Mesendoderm (in vitro differentiated cells): ENCODE measurements at regions not wholly inside any gene's neighbourhood (a gene's known extent, or its start where the extent isn't known, plus 50 kb on each side); places are given as distances from the start of the nearest gene placed in this dataset.

Source experiments
- DNase-seq: peaks from one replicate; pipeline ENCODE4 v3.0.0; 2013
- H2AK5ac ChIP-seq: 2 replicates; pipeline ENCODE4 v1.6.1; 2013; ENCODE audit warnings: low read length, inconsistent platforms
- H2BK120ac ChIP-seq: 2 replicates; pipeline ENCODE4 v1.6.1; 2013; ENCODE audit warnings: low read depth, mild to moderate bottlenecking, low read length, moderate library complexity, mixed read lengths
- H2BK15ac ChIP-seq: replicated peaks from 2 replicates; pipeline ENCODE4 v1.6.1; 2013; ENCODE audit warnings: low read depth, mild to moderate bottlenecking, moderate library complexity
- H2BK5ac ChIP-seq: 2 replicates; pipeline ENCODE4 v1.6.1; 2013; ENCODE audit warnings: low read length, inconsistent platforms
- H3K18ac ChIP-seq: 2 replicates; pipeline ENCODE4 v1.6.1; 2013; ENCODE audit warnings: mild to moderate bottlenecking, low read length, mixed read lengths
- H3K23ac ChIP-seq: one replicate; pipeline ENCODE4 v1.6.1; 2013; ENCODE audit warnings: low read length
- H3K27ac ChIP-seq: 2 replicates; pipeline ENCODE4 v1.5.1; 2013; ENCODE audit warnings: low read depth, mild to moderate bottlenecking, inconsistent platforms, low read length, moderate library complexity
- H3K27me3 ChIP-seq: 2 replicates; pipeline ENCODE4 v1.6.1; 2013; ENCODE audit warnings: low read length, control low read depth, mild to moderate bottlenecking, inconsistent platforms; ENCODE audit not compliant: insufficient read depth, poor library complexity
- H3K36me3 ChIP-seq: 2 replicates; pipeline ENCODE4 v1.6.1; 2013; ENCODE audit warnings: low read length, inconsistent platforms; ENCODE audit not compliant: control insufficient read depth, insufficient read depth
- H3K4ac ChIP-seq: one replicate; pipeline ENCODE4 v1.6.1; 2013; ENCODE audit warnings: low read depth, mild to moderate bottlenecking, low read length, moderate library complexity
- H3K4me1 ChIP-seq: 2 replicates; pipeline ENCODE4 v1.6.1; 2013; ENCODE audit warnings: low read depth, low read length, inconsistent platforms; ENCODE audit not compliant: control insufficient read depth
- H3K4me2 ChIP-seq: 2 replicates; pipeline ENCODE4 v1.6.1; 2013; ENCODE audit warnings: low read length
- H3K4me3 ChIP-seq: 2 replicates; pipeline ENCODE4 v1.5.1; 2013; ENCODE audit warnings: mild to moderate bottlenecking, low read length
- H3K56ac ChIP-seq: one replicate; pipeline ENCODE4 v1.6.1; 2013; ENCODE audit warnings: low read length
- H3K79me1 ChIP-seq: 2 replicates; pipeline ENCODE4 v1.6.1; 2013; ENCODE audit warnings: low read length, inconsistent platforms
- H3K79me2 ChIP-seq: 2 replicates; pipeline ENCODE4 v1.6.1; 2013; ENCODE audit warnings: mild to moderate bottlenecking, low read length; ENCODE audit not compliant: control insufficient read depth, insufficient read depth
- H3K9ac ChIP-seq: 2 replicates; pipeline ENCODE4 v1.6.1; 2013; ENCODE audit warnings: low read length, inconsistent platforms
- H4K5ac ChIP-seq: one replicate; pipeline ENCODE4 v1.6.1; 2013; ENCODE audit warnings: low read length
- H4K8ac ChIP-seq: one replicate; pipeline ENCODE4 v1.6.1; 2013; ENCODE audit warnings: low read depth, mild to moderate bottlenecking, control low read depth, low read length, moderate library complexity
- WGBS: extraction: QIAGEN DNeasy Blood & Tissue Kit; methylation state at CpG from one replicate; pipeline ENCODE4 v1.1.7; 2013; ENCODE audit warnings: low lambda C conversion rate, missing lambda C conversion rate; ENCODE audit not compliant: insufficient coverage; ENCODE audit errors: extremely low coverage; 5-methylcytosine and 5-hydroxymethylcytosine counted together

DNA sequence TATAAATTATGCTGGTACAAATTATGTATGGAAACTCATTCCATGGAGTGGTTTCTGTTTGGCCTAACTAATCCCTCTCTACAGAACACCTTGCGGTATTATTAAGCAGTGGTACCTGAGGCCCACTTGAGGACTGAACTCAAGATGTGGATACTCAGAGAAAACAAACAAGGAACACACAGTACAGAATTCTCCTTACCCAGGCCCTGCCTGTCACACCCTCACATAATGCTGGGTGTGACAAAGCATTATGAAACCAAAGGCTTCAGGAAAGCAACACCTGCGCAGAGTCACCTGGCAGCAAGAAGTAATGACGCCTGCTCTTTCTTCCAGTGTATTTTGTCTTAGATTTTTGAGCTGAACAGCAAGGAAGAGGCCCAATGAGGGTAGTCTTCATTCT lies 264.7 kb downstream of the PAX3 start:
- DNase-seq: no peak
- Histone ChIP-seq H3K18ac (no peak overlapping the region), H3K4me3 (no peak overlapping the region), H3K4me1 (no peaks in the 10 kb centered on the region), H3K27ac (no peak overlapping the region), H2BK15ac (no peak overlapping the region), H3K4ac (no peak overlapping the region), H2AK5ac (no peak overlapping the region), H3K9ac (no peak overlapping the region), H3K27me3 (no peaks in the 10 kb centered on the region), H2BK5ac (no peak overlapping the region), H3K79me1 (no peaks in the 10 kb centered on the region), H3K23ac (no peak overlapping the region), H3K79me2 (no peaks in the 10 kb centered on the region), H3K4me2 (no peak overlapping the region), H3K56ac (no peak overlapping the region), H3K36me3 (no peaks in the 10 kb centered on the region), H2BK120ac (no peak overlapping the region), H4K8ac (no peak overlapping the region), H4K5ac (no peak overlapping the region)
- no CpG with 5 or more reads among the region's 3 CpGs for WGBS

DNA sequence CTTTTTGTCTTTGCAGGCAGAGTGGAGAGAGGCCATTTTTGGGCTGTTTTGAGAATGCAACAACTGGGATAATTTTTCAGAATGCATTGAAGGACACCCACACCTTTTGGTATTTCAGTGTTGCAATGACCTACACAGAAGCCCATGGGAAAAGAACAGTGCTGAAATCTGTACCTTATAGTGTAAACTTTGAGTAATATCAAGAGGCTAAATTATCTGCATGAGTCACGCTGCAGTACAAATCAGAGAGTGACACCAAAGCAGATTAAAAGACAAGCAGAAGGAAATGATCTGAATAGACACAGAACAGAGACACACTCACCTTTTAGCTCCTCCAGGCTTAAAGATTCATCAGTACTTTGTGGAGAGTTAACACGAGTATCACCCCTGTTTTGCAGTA lies 265.3 kb downstream of the PAX3 start:
- Histone ChIP-seq H2BK15ac (no peak overlapping the region), H3K4me3 (no peak overlapping the region), H3K9ac (no peak overlapping the region), H2BK120ac (no peak overlapping the region), H4K8ac (no peak overlapping the region), H3K27me3 (no peaks in the 10 kb centered on the region), H3K4me2 (no peak overlapping the region), H3K23ac (no peak overlapping the region), H4K5ac (no peak overlapping the region), H3K56ac (no peak overlapping the region), H3K18ac (no peak overlapping the region), H3K79me2 (no peaks in the 10 kb centered on the region), H2BK5ac (no peak overlapping the region), H2AK5ac (no peak overlapping the region), H3K79me1 (no peaks in the 10 kb centered on the region), H3K27ac (no peak overlapping the region), H3K4me1 (no peaks in the 10 kb centered on the region), H3K36me3 (no peaks in the 10 kb centered on the region), H3K4ac (no peak overlapping the region)
- no peak for DNase-seq
- WGBS: no CpG with 5 or more reads among the region's 2 CpGs

DNA sequence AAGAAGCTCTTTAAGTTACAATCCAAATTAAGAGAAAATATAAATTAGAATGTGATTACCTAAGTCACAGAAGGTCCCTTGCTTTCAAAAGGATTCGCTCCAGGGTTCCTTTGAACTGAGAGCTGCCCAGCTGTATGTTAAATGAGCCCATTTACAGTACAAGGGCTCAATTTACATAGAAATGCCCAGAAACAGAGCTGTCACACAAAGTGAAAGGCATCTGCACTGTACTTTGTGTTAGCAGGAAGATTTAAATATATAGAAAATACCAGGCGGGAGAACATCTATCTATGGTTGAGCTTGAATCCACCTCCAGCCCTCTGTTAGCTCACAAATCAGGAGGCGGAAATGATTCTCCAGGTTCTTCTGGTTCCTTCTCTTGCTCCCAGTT lies 272.9 kb downstream of the PAX3 start:
- Histone ChIP-seq H3K27me3 (no peaks in the 10 kb centered on the region), H3K23ac (no peak overlapping the region), H3K4me2 (no peak overlapping the region), H3K36me3 (no peaks in the 10 kb centered on the region), H4K5ac (no peak overlapping the region), H3K9ac (no peak overlapping the region), H2BK5ac (no peak overlapping the region), H2AK5ac (no peak overlapping the region), H2BK15ac (no peak overlapping the region), H3K4me3 (no peak overlapping the region), H3K18ac (no peak overlapping the region), H3K79me2 (no peaks in the 10 kb centered on the region), H3K4me1 (peaks cover 3% of the 10 kb centered on the region), H3K27ac (no peak overlapping the region), H3K79me1 (no peaks in the 10 kb centered on the region), H2BK120ac (no peak overlapping the region), H3K56ac (no peak overlapping the region), H4K8ac (no peak overlapping the region), H3K4ac (no peak overlapping the region)
- peak; percentile 67 for DNase-seq
- no CpG with 5 or more reads among the region's 3 CpGs for WGBS

DNA sequence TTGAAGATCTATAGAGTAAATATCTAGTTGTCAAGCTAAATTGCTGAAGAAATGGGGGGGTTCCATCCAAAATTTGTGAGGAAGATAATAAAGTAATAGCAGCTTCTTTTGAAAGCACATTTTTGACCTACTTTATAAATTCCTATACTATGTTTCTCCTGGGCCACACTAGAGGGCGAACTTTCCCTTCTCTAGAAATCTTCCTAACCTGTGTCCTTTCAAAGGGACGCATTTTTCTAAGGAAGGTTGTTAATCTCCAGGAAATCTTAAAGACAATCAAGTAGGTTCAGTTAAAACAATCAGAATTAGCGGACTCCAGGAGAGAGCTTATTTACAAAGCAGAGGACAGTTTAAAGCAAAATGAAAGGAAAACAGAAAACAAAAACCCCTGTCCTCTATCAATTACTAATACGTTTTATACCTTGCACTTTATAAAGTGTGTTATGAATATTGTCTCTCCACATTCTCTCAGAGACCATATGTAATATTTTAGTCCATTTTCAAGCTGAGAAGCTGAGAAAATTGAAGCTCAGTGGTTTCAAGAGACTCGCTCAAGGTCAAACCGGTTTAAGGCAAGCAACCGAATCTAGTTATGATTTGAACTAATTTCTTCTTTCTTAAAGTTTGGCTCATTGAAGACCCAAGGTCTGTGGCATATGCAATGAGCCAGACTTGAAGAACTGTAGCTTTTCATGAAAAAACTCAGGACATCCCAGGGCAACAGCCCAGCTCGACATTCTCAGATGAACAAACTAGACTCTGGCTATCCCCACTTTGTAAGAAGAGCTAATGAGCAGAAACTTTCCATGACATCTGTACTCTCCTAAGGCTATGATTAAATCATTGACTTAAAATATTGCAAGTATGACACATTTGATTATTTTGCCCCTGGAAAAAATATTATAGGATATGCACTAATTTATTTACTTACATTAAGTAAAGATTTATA lies 273.6 kb downstream of the PAX3 start:
- H3K27ac ChIP-seq: no peak overlapping the region
- DNase-seq: peak; percentile 85
- H3K79me2 ChIP-seq: no peaks in the 10 kb centered on the region
- H4K8ac ChIP-seq: no peak overlapping the region
- H2BK120ac ChIP-seq: no peak overlapping the region
- H4K5ac ChIP-seq: no peak overlapping the region
- peaks cover 3% of the 10 kb centered on the region for H3K4me1 ChIP-seq
- H3K36me3 ChIP-seq: no peaks in the 10 kb centered on the region
- H2BK5ac ChIP-seq: no peak overlapping the region
- H3K4ac ChIP-seq: no peak overlapping the region
- no CpG with 5 or more reads among the region's 8 CpGs for WGBS
- H2AK5ac ChIP-seq: no peak overlapping the region
- no peaks in the 10 kb centered on the region for H3K79me1 ChIP-seq
- H3K4me2 ChIP-seq: no peak overlapping the region
- no peak overlapping the region for H3K4me3 ChIP-seq
- no peak overlapping the region for H3K9ac ChIP-seq
- H3K23ac ChIP-seq: no peak overlapping the region
- H2BK15ac ChIP-seq: no peak overlapping the region
- no peak overlapping the region for H3K56ac ChIP-seq
- no peak overlapping the region for H3K18ac ChIP-seq
- H3K27me3 ChIP-seq: no peaks in the 10 kb centered on the region

DNA sequence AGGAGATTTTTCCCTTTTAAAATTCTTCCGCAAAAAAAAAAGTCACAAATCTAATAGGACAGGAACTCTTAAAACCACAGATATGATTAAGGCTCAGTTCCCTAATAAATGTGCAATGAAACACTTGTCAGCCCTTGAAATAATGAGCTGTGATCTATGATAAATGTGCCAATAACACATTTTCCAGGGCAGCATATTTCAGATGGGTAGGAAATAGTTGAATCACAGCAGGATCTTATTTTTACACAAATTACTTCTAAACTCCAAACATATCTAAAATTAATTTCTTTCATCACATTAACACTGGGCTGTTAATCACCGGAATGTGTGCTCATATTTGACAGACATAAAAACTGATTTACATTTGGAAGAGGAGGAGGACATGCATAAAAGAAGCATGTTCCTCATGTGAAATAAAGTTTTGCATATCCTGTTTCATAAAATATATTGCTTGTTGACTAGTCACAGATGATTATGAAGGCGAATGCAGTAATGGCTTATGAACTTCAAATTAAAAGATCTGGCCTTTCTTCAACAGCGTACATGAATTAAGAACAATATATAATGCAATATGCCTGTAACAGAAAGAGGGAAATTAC lies 281.4 kb downstream of the PAX3 start:
- H3K18ac ChIP-seq: no peak overlapping the region
- H3K4me1 ChIP-seq: no peaks in the 10 kb centered on the region
- H2BK120ac ChIP-seq: no peak overlapping the region
- H3K23ac ChIP-seq: no peak overlapping the region
- H3K4ac ChIP-seq: no peak overlapping the region
- WGBS: no CpG with 5 or more reads among the region's 4 CpGs
- H2BK15ac ChIP-seq: no peak overlapping the region
- H3K4me3 ChIP-seq: no peak overlapping the region
- no peak overlapping the region for H2AK5ac ChIP-seq
- no peak for DNase-seq
- no peak overlapping the region for H4K8ac ChIP-seq
- H3K27me3 ChIP-seq: no peaks in the 10 kb centered on the region
- H3K36me3 ChIP-seq: no peaks in the 10 kb centered on the region
- no peak overlapping the region for H3K27ac ChIP-seq
- H2BK5ac ChIP-seq: no peak overlapping the region
- H4K5ac ChIP-seq: no peak overlapping the region
- H3K4me2 ChIP-seq: no peak overlapping the region
- no peak overlapping the region for H3K56ac ChIP-seq
- no peaks in the 10 kb centered on the region for H3K79me2 ChIP-seq
- H3K9ac ChIP-seq: no peak overlapping the region
- no peaks in the 10 kb centered on the region for H3K79me1 ChIP-seq
